OCI-LY1 (cell line): ENCODE measurements at regions not wholly inside any gene's neighbourhood (a gene's known extent, or its start where the extent isn't known, plus 50 kb on each side); places are given as distances from the start of the nearest gene placed in this dataset.

Experiments
- H2AFZ ChIP-seq: fragments of 200-600 bp; sonication (generic), shearing (Covaris generic); 2 replicates; pipeline ENCODE4 v1.6.0; 2014; ENCODE audit warnings: antibody characterized with exemption, mild to moderate bottlenecking, low read length
- H3F3A ChIP-seq: fragments of 200-600 bp; sonication (generic), shearing (Covaris generic); 2 replicates; pipeline ENCODE4 v1.6.0; 2014; ENCODE audit warnings: mild to moderate bottlenecking, antibody characterized with exemption, low read length, moderate library complexity; ENCODE audit not compliant: insufficient read depth
- H3K27ac ChIP-seq: fragments of 200-600 bp; sonication (generic); 2 replicates; pipeline ENCODE4 v1.5.1; 2014; ENCODE audit warnings: low read length, mixed run types, mild to moderate bottlenecking, low read depth; ENCODE audit not compliant: poor library complexity, severe bottlenecking
- H3K27me3 ChIP-seq: fragments of 200-600 bp; sonication (generic); 2 replicates; pipeline ENCODE4 v1.6.0; 2014; ENCODE audit warnings: antibody characterized with exemption, mild to moderate bottlenecking, low read length, moderate library complexity; ENCODE audit not compliant: insufficient read depth
- H3K36me3 ChIP-seq: fragments of 200-600 bp; sonication (generic); 2 replicates; pipeline ENCODE4 v1.6.1; 2014; ENCODE audit warnings: mild to moderate bottlenecking, antibody characterized with exemption, low read length, moderate library complexity, mixed read lengths; ENCODE audit not compliant: insufficient read depth
- H3K4me1 ChIP-seq: fragments of 200-600 bp; sonication (generic); 2 replicates; pipeline ENCODE4 v1.5.1; 2014; ENCODE audit warnings: mild to moderate bottlenecking, low read length, moderate library complexity; ENCODE audit not compliant: insufficient read depth, severe bottlenecking
- H3K4me2 ChIP-seq: fragments of 200-600 bp; sonication (generic), shearing (Covaris generic); 2 replicates; pipeline ENCODE4 v1.6.1; 2014; ENCODE audit warnings: low read length
- H3K4me3 ChIP-seq: fragments of 200-600 bp; sonication (generic); 2 replicates; pipeline ENCODE4 v1.5.1; 2014; ENCODE audit warnings: low read length, low read depth, mild to moderate bottlenecking, mixed read lengths; ENCODE audit not compliant: poor library complexity, severe bottlenecking
- H3K79me2 ChIP-seq: fragments of 200-600 bp; shearing (Covaris generic); 2 replicates; pipeline ENCODE4 v1.6.1; 2016; ENCODE audit warnings: mixed run types, low read length, mixed read lengths; ENCODE audit not compliant: insufficient read depth
- H3K9ac ChIP-seq: fragments of 200-600 bp; sonication (generic), shearing (Covaris generic); 2 replicates; pipeline ENCODE4 v1.6.1; 2014; ENCODE audit warnings: mild to moderate bottlenecking, low read length, mixed read lengths
- H3K9me2 ChIP-seq: fragments of 200-600 bp; sonication (generic), shearing (Covaris generic); 2 replicates; pipeline ENCODE4 v1.6.1; 2014; ENCODE audit warnings: low read depth, mild to moderate bottlenecking, low read length, mixed read lengths
- H3K9me3 ChIP-seq: fragments of 200-600 bp; shearing (Covaris generic); 2 replicates; pipeline ENCODE4 v1.6.1; 2014; ENCODE audit warnings: low read length, mixed read lengths
- H4K20me1 ChIP-seq: fragments of 200-600 bp; sonication (generic), shearing (Covaris generic); 2 replicates; pipeline ENCODE4 v1.6.0; 2016; ENCODE audit warnings: mild to moderate bottlenecking, low read length; ENCODE audit not compliant: insufficient read depth
- CTCF ChIP-seq: fragments of 200-600 bp; sonication (generic), shearing (Covaris generic); IDR thresholded peaks from 2 replicates; pipeline ENCODE4 v1.5.1; 2017; ENCODE audit warnings: mild to moderate bottlenecking, antibody characterized with exemption, low read length, moderate library complexity, mixed read lengths
- EZH2 ChIP-seq: fragments of 200-600 bp; sonication (generic), shearing (Covaris generic); IDR thresholded peaks from 2 replicates; pipeline ENCODE4 v1.8.0; 2017; ENCODE audit warnings: borderline replicate concordance, mixed run types, mild to moderate bottlenecking, antibody characterized with exemption, low read length, moderate library complexity, mixed read lengths

GRCh38 chr16:86304868-86305267, 205.5 kb upstream of the FOXF1 start:
- no peaks in the 10 kb centered on the region for H3K4me1 ChIP-seq
- H3K79me2 ChIP-seq, result no peaks in the 10 kb centered on the region
- TF ChIP-seq EZH2 (no peak), CTCF (no peak)
- H3F3A ChIP-seq, result no peaks in the 10 kb centered on the region
- H3K9ac ChIP-seq, result no peak overlapping the region
- no peak overlapping the region for H2AFZ ChIP-seq
- peaks cover 6% of the 10 kb centered on the region; the same call in 1 of the 2 replicates for H3K27me3 ChIP-seq
- no peaks in the 10 kb centered on the region for H3K9me2 ChIP-seq
- no peaks in the 10 kb centered on the region; the same call in 1 of the 2 replicates for H3K36me3 ChIP-seq
- H4K20me1 ChIP-seq, result no peaks in the 10 kb centered on the region
- no peaks in the 10 kb centered on the region for H3K9me3 ChIP-seq
- no peak overlapping the region for H3K4me2 ChIP-seq
- H3K4me3 ChIP-seq, result no peak overlapping the region
- no peak overlapping the region for H3K27ac ChIP-seq

GRCh38 chr16:86305440-86305839, 204.9 kb upstream of the FOXF1 start:
- H3K27ac ChIP-seq, result no peak overlapping the region
- H3K27me3 ChIP-seq, result peaks cover 6% of the 10 kb centered on the region; the same call in 1 of the 2 replicates
- no peak overlapping the region for H3K9ac ChIP-seq
- no peak overlapping the region for H2AFZ ChIP-seq
- no peak overlapping the region for H3K4me2 ChIP-seq
- H3K9me2 ChIP-seq, result no peaks in the 10 kb centered on the region
- H3K36me3 ChIP-seq, result no peaks in the 10 kb centered on the region; the same call in 1 of the 2 replicates
- H3K9me3 ChIP-seq, result no peaks in the 10 kb centered on the region
- H3F3A ChIP-seq, result no peaks in the 10 kb centered on the region
- no peak for TF ChIP-seq EZH2
- no peak for TF ChIP-seq CTCF
- no peaks in the 10 kb centered on the region for H3K4me1 ChIP-seq
- H3K79me2 ChIP-seq, result no peaks in the 10 kb centered on the region
- no peaks in the 10 kb centered on the region for H4K20me1 ChIP-seq
- H3K4me3 ChIP-seq, result no peak overlapping the region

GRCh38 chr16:86306011-86306644, 204.2 kb upstream of the FOXF1 start:
- no peaks in the 10 kb centered on the region for H3K4me1 ChIP-seq
- H4K20me1 ChIP-seq, result no peaks in the 10 kb centered on the region
- H3K4me2 ChIP-seq, result no peak overlapping the region
- no peak overlapping the region for H3K4me3 ChIP-seq
- TF ChIP-seq CTCF (no peak), EZH2 (no peak)
- no peaks in the 10 kb centered on the region for H3K79me2 ChIP-seq
- H3K27me3 ChIP-seq, result peaks cover 6% of the 10 kb centered on the region; the same call in 1 of the 2 replicates
- no peak overlapping the region for H3K9ac ChIP-seq
- no peaks in the 10 kb centered on the region for H3K9me3 ChIP-seq
- H3K27ac ChIP-seq, result no peak overlapping the region
- no peaks in the 10 kb centered on the region; the same call in 1 of the 2 replicates for H3K36me3 ChIP-seq
- no peak overlapping the region for H2AFZ ChIP-seq
- no peaks in the 10 kb centered on the region for H3F3A ChIP-seq
- H3K9me2 ChIP-seq, result no peaks in the 10 kb centered on the region
